HepG2 (cell line): ENCODE measurements at regions not wholly inside any gene's neighbourhood (a gene's known extent, or its start where the extent isn't known, plus 50 kb on each side); places are given as distances from the start of the nearest gene placed in this dataset.

Source experiments
- ATAC-seq: fragments of 200-7000 bp; cut with Tn5 transposase; 3 replicates; pipeline ENCODE4 v1.9.1; 2020; ENCODE audit warnings: mild to moderate bottlenecking, moderate library complexity
- BruUV-seq: library from RNA; stranded (reverse); fragments of 400-500 nt; replicated peaks from 2 replicates; lab custom pipeline; 2021; lab: Mats Ljungman, UMichigan
- CTCF ChIA-PET: fragments of 300-600 bp; formaldehyde crosslinking; extraction: SDS; loops from one replicate; lab custom pipeline; 2021; ENCODE audit warnings: low total read pairs, inconsistent platforms, low intra/inter-chr PET ratio; lab: Yijun Ruan, JAX
- POLR2A ChIA-PET: fragments of 350-600 bp; sonication (Branson Sonifier 250); formaldehyde crosslinking; loops from one replicate; lab custom pipeline; 2020; ENCODE audit warnings: antibody characterized with exemption, inconsistent platforms; lab: Yijun Ruan, JAX
- DNase-seq: peaks from one replicate; pipeline ENCODE4 v3.0.0-alpha.2; 2015; ENCODE audit warnings: low spot score
- FAIRE-seq: peaks from 3 replicates; lab custom pipeline; 2011; peaks lifted over from hg19 to GRCh38; lab: Jason Lieb, UNC
- H2AFZ ChIP-seq: one replicate; pipeline ENCODE4 v1.6.1; 2011; ENCODE audit warnings: low read length, inconsistent platforms
- H3K27ac ChIP-seq: fragments of 300-600 bp; 3 replicates; pipeline ENCODE4 v1.8.0; 2011; ENCODE audit warnings: mixed run types, mild to moderate bottlenecking, mixed read lengths, low read length, inconsistent platforms; ENCODE audit not compliant: insufficient read depth; ENCODE audit errors: extremely low read length
- H3K27me3 ChIP-seq, 2 experiments: fragments of 200-600 bp in 1 of 2; 2 replicates in 1 of 2; 3 replicates in 1 of 2; pipeline versions ENCODE4 v1.6.0 to v1.8.0; 2011; ENCODE audit warnings: low read length in 2 of 2, mild to moderate bottlenecking in 2 of 2, moderate library complexity in 2 of 2, inconsistent platforms in 1 of 2; ENCODE audit not compliant: insufficient read depth in 2 of 2, control insufficient read depth in 1 of 2
- H3K36me3 ChIP-seq, 2 experiments: fragments of 200-600 bp in 1 of 2; replicated peaks in 1 of 2; 2 replicates in 1 of 2; 3 replicates in 1 of 2; pipeline versions ENCODE4 v1.5.1 to v1.8.0; 2011; ENCODE audit warnings: low read length in 2 of 2, inconsistent platforms in 1 of 2; ENCODE audit not compliant: insufficient read depth in 2 of 2, control insufficient read depth in 1 of 2
- H3K4me1 ChIP-seq: 2 replicates; pipeline ENCODE4 v1.5.1; 2012; ENCODE audit warnings: low read length, inconsistent platforms; ENCODE audit not compliant: insufficient read depth
- H3K4me2 ChIP-seq: 2 replicates; pipeline ENCODE4 v1.6.0; 2011; ENCODE audit warnings: low read depth, low read length, inconsistent platforms
- H3K4me3 ChIP-seq, 3 experiments: fragments of 200-600 bp in 1 of 3; sonication (generic), shearing (Covaris generic) in 1 of 3; replicated peaks in 1 of 3; 2 replicates each; pipeline ENCODE4 v1.5.1; 2011 to 2016; ENCODE audit warnings: low read length in 3 of 3, inconsistent platforms in 2 of 3, low read depth in 2 of 3, mild to moderate bottlenecking in 2 of 3, control low read depth in 1 of 3, mixed read lengths in 1 of 3; ENCODE audit not compliant: insufficient read depth in 1 of 3
- H3K79me2 ChIP-seq: one replicate; pipeline ENCODE4 v1.6.1; 2011; ENCODE audit warnings: low read length, inconsistent platforms; ENCODE audit not compliant: insufficient read depth
- H3K9ac ChIP-seq: 2 replicates; pipeline ENCODE4 v1.6.0; 2011; ENCODE audit warnings: mild to moderate bottlenecking, low read depth, low read length, inconsistent platforms; ENCODE audit not compliant: insufficient read depth
- H3K9me3 ChIP-seq: 2 replicates; pipeline ENCODE4 v1.5.1; 2012; ENCODE audit warnings: mild to moderate bottlenecking, low read length
- H4K20me1 ChIP-seq: 2 replicates; pipeline ENCODE4 v1.6.0; 2011; ENCODE audit warnings: inconsistent platforms, mild to moderate bottlenecking, low read length, moderate library complexity; ENCODE audit not compliant: insufficient read depth
- ADNP ChIP-seq: sonication (generic); formaldehyde crosslinking; IDR thresholded peaks from 2 replicates; pipeline ENCODE4 v1.4.0; 2020; ENCODE audit warnings: missing genetic modification reagents
- ATRX ChIP-seq: sonication (generic); formaldehyde crosslinking; IDR thresholded peaks from 2 replicates; pipeline ENCODE4 v1.4.0; 2020; ENCODE audit warnings: missing genetic modification reagents, borderline replicate concordance
- BHLHE40 ChIP-seq: IDR thresholded peaks from 2 replicates; pipeline ENCODE4 v1.6.1; 2011; ENCODE audit warnings: low read length, improper control_type of control experiment
- BRD4 ChIP-seq: sonication (generic); formaldehyde crosslinking; IDR thresholded peaks from 2 replicates; pipeline ENCODE4 v1.4.0; 2020; ENCODE audit warnings: missing genetic modification reagents
- CREM ChIP-seq, 2 experiments: sonication (generic) in 1 of 2; formaldehyde crosslinking in 1 of 2; IDR thresholded peaks; 2 replicates each; pipeline versions ENCODE4 v1.4.0 to v1.6.1; 2016 to 2020; ENCODE audit warnings: antibody characterized with exemption in 1 of 2, mild to moderate bottlenecking in 1 of 2, missing genetic modification reagents in 1 of 2
- CTCF ChIP-seq: sonication (generic); formaldehyde crosslinking; IDR thresholded peaks from 2 replicates; pipeline ENCODE4 v1.5.0; 2020; ENCODE audit warnings: mild to moderate bottlenecking, missing genetic modification reagents, moderate library complexity
- HMG20B ChIP-seq: conservative IDR thresholded peaks from 2 replicates; pipeline ENCODE4 v1.6.1; 2016; ENCODE audit warnings: missing genetic modification reagents, missing compliant biosample characterization
- MED13 ChIP-seq: sonication (generic); formaldehyde crosslinking; IDR thresholded peaks from 2 replicates; pipeline ENCODE4 v1.5.0; 2020; ENCODE audit warnings: missing genetic modification reagents
- MIER3 ChIP-seq: IDR thresholded peaks from 2 replicates; pipeline ENCODE4 v1.6.1; 2016; ENCODE audit warnings: missing compliant biosample characterization, borderline replicate concordance
- NFE2L2 ChIP-seq: fragments of 150-350 bp; IDR thresholded peaks from 2 replicates; pipeline ENCODE4 v1.6.1; 2014; ENCODE audit warnings: low read length
- REPIN1 ChIP-seq: sonication (generic); formaldehyde crosslinking; IDR thresholded peaks from 2 replicates; pipeline ENCODE4 v1.8.0; 2022; ENCODE audit warnings: missing genetic modification reagents, low read depth, mild to moderate bottlenecking, borderline replicate concordance
- SALL1 ChIP-seq: sonication (generic); formaldehyde crosslinking; IDR thresholded peaks from 2 replicates; pipeline ENCODE4 v1.8.0; 2022; ENCODE audit warnings: mild to moderate bottlenecking, missing genetic modification reagents
- SMC3 ChIP-seq: IDR thresholded peaks from 2 replicates; pipeline ENCODE4 v1.6.1; 2011; ENCODE audit warnings: low read length, improper control_type of control experiment
- XBP1 ChIP-seq: sonication (generic); formaldehyde crosslinking; IDR thresholded peaks from 2 replicates; pipeline ENCODE4 v1.5.0; 2020; ENCODE audit warnings: missing genetic modification reagents
- XRCC5 ChIP-seq: fragments of 200-400 bp; formaldehyde crosslinking; optimal IDR thresholded peaks from 2 replicates; pipeline ENCODE3; 2017; ENCODE audit warnings: mild to moderate bottlenecking, low read length
- ZFP62 ChIP-seq: sonication (generic); formaldehyde crosslinking; IDR thresholded peaks from 2 replicates; pipeline ENCODE4 v1.4.0; 2020; ENCODE audit warnings: missing genetic modification reagents
- ZNF235 ChIP-seq: sonication (generic); formaldehyde crosslinking; IDR thresholded peaks from 2 replicates; pipeline ENCODE4 v1.8.1; 2023; ENCODE audit warnings: mild to moderate bottlenecking, missing genetic modification reagents, borderline replicate concordance
- ZNF256 ChIP-seq: sonication (generic); formaldehyde crosslinking; conservative IDR thresholded peaks from 2 replicates; pipeline ENCODE4 v1.4.0; 2020; ENCODE audit warnings: missing genetic modification reagents
- ZNF441 ChIP-seq: sonication (generic); formaldehyde crosslinking; IDR thresholded peaks from 2 replicates; pipeline ENCODE4 v1.7.0; 2021; ENCODE audit warnings: missing genetic modification reagents, borderline replicate concordance
- ZNF550 ChIP-seq: sonication (generic); formaldehyde crosslinking; IDR thresholded peaks from 2 replicates; pipeline ENCODE4 v1.4.0; 2020; ENCODE audit warnings: mild to moderate bottlenecking, missing genetic modification reagents, borderline replicate concordance
- ZNF788 ChIP-seq: sonication (generic); formaldehyde crosslinking; IDR thresholded peaks from 2 replicates; pipeline ENCODE4 v1.5.0; 2020; ENCODE audit warnings: mild to moderate bottlenecking, missing genetic modification reagents, borderline replicate concordance
- WGBS: methylation state at CpG from one replicate; pipeline ENCODE4 v1.1.6; 2017; ENCODE audit warnings: low lambda C conversion rate; 5-methylcytosine and 5-hydroxymethylcytosine counted together
- in situ Hi-C: cut with HindIII; loops from 2 replicates; pipeline ENCODE4 v1.10.0; 2017; ENCODE audit warnings: low pct_unique_long_range_greater_than_20kb; ENCODE audit not compliant: extremely low pct_ligation_motif_present
- intact Hi-C: fragments of 100-400 bp; cut with micrococcal nuclease; formaldehyde crosslinking; loops from one replicate; pipeline ENCODE4 v1.10.0; 2022; ENCODE audit not compliant: unreplicated experiment
- TF ChIP-seq, protein P1 (sequence below): sonication (generic); formaldehyde crosslinking; IDR thresholded peaks from 2 replicates; pipeline ENCODE4 v1.5.1; 2020; ENCODE audit warnings: mild to moderate bottlenecking, moderate library complexity, missing genetic modification reagents
- TF ChIP-seq, protein P2 (sequence below): sonication (generic); formaldehyde crosslinking; IDR thresholded peaks from 2 replicates; pipeline ENCODE4 v1.8.1; 2023; ENCODE audit warnings: missing genetic modification reagents, mild to moderate bottlenecking, borderline replicate concordance

DNA sequence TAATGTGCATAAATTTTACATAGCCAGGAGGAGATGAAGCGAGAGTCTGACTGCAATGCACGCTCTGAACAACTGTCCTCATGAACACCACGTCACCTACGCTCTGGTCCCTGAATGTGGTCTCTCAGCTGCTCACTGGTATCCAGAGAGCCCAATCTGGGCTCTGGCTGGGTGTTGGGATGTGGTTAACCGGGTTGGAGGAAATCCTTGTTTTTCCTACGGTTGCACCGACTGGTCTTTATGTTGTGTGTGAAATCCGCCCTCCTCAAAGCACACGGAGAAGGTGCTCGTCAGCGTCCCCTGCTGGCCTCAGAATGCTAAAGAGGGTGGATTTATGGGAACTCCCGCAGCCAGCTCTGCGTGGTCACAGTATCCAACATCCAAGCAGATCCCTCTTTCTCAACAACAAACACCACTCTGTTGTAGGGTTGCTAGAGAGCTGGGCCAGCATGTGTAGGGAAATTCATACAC is 51.8 kb upstream of the FAM89A start:
- intact Hi-C loops, result loop anchor here (1.0 to 5.0 kb wide), 3 partner anchors 119 to 295 kb away; no protein-coding TSS in a partner anchor
- Histone ChIP-seq H3K4me3 (no peak overlapping the region), H3K36me3 (no peaks in the 10 kb centered on the region), H3K79me2 (no peaks in the 10 kb centered on the region), H3K4me2 (no peak overlapping the region), H3K9me3 (no peaks in the 10 kb centered on the region), H3K27ac (no peak overlapping the region), H3K27me3 (no peaks in the 10 kb centered on the region; a peak in 1 of 5 replicates), H3K9ac (no peak overlapping the region), H4K20me1 (no peaks in the 10 kb centered on the region), H2AFZ (no peak overlapping the region), H3K4me1 (no peaks in the 10 kb centered on the region)
- POLR2A ChIA-PET, result no interaction called here
- no TSS peak for BruUV-seq
- WGBS, result 41% methylated on average over 9 of the region's 13 CpGs
- in situ Hi-C loops, result loop anchor here (10.0 kb wide), 1 partner anchor 123 kb away; no protein-coding TSS in a partner anchor
- ATAC-seq (peak; percentile 90), FAIRE-seq (peak; percentile 58), DNase-seq (peak; percentile 40)
- CTCF ChIA-PET, result interaction anchor here (0.7 to 2.0 kb wide), 3 partner anchors 119 to 294 kb away, joined by 5 to 10 read pairs (median 6); no protein-coding TSS in a partner anchor
- no peak for TF ChIP-seq ZNF256
- no peak for TF ChIP-seq ZNF550 (CRISPR knock-in tag)
- peak; percentile 45 for TF ChIP-seq SALL1 (CRISPR knock-in tag)
- peak; percentile 98 for TF ChIP-seq ZNF441 (CRISPR knock-in tag)
- no peak for TF ChIP-seq ADNP (CRISPR knock-in tag)
- TF ChIP-seq SMC3, result peak; percentile 81
- TF ChIP-seq, protein P1, sequence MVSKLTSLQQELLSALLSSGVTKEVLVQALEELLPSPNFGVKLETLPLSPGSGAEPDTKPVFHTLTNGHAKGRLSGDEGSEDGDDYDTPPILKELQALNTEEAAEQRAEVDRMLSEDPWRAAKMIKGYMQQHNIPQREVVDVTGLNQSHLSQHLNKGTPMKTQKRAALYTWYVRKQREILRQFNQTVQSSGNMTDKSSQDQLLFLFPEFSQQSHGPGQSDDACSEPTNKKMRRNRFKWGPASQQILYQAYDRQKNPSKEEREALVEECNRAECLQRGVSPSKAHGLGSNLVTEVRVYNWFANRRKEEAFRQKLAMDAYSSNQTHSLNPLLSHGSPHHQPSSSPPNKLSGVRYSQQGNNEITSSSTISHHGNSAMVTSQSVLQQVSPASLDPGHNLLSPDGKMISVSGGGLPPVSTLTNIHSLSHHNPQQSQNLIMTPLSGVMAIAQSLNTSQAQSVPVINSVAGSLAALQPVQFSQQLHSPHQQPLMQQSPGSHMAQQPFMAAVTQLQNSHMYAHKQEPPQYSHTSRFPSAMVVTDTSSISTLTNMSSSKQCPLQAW (CRISPR knock-in tag), result peak; percentile 42; the same call in 1 of the 2 replicates
- TF ChIP-seq MIER3 (CRISPR knock-in tag), result no peak
- no peak for TF ChIP-seq ZNF235 (CRISPR knock-in tag)
- no peak for TF ChIP-seq XBP1
- TF ChIP-seq XRCC5, result peak; percentile 62
- TF ChIP-seq ZNF788 (CRISPR knock-in tag), result no peak
- TF ChIP-seq, protein P2, sequence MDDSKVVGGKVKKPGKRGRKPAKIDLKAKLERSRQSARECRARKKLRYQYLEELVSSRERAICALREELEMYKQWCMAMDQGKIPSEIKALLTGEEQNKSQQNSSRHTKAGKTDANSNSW (CRISPR knock-in tag), result no peak
- no peak for TF ChIP-seq BHLHE40
- no peak for TF ChIP-seq ATRX (CRISPR knock-in tag)
- TF ChIP-seq BRD4 (CRISPR knock-in tag), result no peak
- no peak for TF ChIP-seq MED13
- no peak for TF ChIP-seq CREM (IDR thresholded peaks at IDR 0.05)
- no peak for TF ChIP-seq CREM (CRISPR knock-in tag; IDR thresholded peaks at IDR 0.05)
- TF ChIP-seq ZFP62 (CRISPR knock-in tag), result no peak
- TF ChIP-seq HMG20B (CRISPR knock-in tag), result no peak
- peak; percentile 86 for TF ChIP-seq CTCF
- peak; percentile 40; the same call in 1 of the 2 replicates for TF ChIP-seq REPIN1
- TF ChIP-seq NFE2L2, result peak; percentile 19; the same call in 1 of the 2 replicates
